NCI-H524 (cell line): ENCODE measurements at regions not wholly inside any gene's neighbourhood (a gene's known extent, or its start where the extent isn't known, plus 50 kb on each side); places are given as distances from the start of the nearest gene placed in this dataset.
A peak's percentile ranks its signal among the peaks of the same experiment; 100 is the strongest.
"Not testable (repeated sequence)": the region's sequence is repeated elsewhere in the genome, so short reads cannot be mapped to it uniquely, and the experiment has no call there.

Experiments used
- DNase-seq, 2 experiments: peaks; one replicate each; lab custom pipeline; 2025; lab: John Stamatoyannopoulos, UW

DNA sequence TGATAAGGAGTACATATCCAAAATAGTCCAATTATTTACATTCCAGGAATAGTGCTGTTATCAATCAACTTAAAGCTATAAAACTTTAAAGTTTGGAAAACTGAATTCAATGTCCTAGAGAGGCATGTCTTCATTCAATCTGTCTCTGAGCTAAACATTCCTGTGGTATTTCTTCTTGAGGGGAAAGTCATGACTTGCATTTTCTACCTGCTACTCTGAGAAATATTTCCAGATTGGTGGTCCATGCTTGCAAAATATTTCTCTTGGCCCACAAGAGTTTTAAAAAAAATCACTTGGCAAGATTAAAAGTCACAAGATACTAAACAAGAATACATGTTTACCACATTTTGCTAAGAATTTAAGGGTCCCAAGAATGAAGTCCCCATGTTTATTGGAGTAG lies 63.6 kb upstream of the HGF start:
- no peak for DNase-seq

DNA sequence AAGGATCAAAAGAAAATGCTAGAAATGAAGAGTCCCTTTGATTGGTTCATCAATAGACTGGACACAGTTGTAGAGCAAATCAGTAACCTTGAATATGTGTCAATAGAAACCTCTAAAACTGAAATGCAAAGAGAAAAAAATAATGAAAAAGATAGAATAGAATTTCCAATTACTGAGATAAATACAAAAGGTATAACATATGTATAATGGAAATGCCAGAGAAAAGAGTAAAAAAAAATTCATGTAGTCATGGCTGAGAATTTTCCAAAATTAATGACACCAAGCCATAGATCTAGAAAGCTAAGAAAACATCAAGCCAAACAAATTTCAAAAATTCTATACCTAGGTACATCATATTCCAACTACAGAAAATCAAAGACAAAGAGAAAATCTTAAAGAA lies 62.0 kb upstream of the HGF start:
- DNase-seq: no peak

DNA sequence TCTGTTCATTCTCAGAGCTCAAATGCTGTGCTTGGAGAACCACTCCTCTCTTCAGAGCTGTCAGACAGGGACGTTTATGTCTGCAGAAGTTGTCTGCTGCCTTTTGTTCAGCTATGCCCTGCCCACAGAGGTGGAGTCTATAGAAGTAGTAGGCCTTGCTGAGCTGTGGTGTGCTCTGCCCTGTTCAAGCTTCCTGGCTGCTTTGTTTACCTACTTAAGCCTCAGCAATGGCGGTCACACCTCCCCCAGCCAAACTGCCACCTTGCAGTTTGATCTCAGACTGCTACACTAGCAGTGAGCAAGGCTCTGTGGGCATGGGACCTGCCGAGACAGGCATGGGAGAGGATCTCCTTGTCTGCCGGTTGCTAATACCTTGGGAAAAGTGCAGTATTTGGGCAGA lies 59.7 kb upstream of the HGF start:
- DNase-seq: not testable (repeated sequence)

DNA sequence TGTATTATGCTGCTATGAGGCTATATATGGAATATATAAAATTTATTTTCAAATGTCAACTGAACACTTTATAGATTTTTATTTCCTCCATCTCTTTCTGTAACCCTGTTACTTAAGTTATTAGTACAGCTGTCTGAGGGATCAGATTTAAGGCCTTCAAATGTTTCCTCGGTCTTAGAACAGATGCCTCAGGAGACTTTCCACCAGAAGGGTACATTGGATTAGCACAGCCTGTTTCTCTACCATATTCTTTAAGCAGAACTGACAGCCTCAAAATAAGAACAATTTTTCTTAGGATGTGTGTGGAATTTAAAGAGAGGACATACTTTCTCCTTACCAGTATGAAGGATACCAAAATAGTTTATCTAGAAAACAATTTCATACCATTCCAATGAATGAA lies 53.0 kb upstream of the HGF start:
- peak; percentile 23 to 80 for DNase-seq

DNA sequence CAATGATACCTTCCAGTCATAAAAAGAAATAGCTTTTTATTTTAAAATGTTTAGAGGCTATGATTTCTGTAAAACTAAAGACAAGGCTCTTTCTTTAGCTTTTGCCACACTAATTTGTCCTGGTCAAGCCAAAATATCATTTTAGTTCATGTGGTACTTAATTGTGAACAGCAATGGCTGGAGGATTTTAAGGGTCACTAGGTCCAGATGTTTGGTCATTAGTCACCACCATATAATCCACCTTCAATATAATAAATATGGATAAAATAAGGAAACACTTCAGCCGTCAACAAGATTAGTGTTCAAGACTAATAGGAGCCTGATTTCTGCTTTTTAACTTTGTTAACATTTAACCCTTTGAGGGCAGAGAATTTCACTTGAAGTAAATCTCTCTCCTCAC lies 50.0 kb upstream of the HGF start:
- DNase-seq: no peak
